Stimulated activated CD4-positive, alpha-beta T cell treated with anti-CD3 and anti-CD28 coated beads, Interleukin-2, amount 100 ng/mL, for 24 hours (primary cell): ENCODE measurements at regions not wholly inside any gene's neighbourhood (a gene's known extent, or its start where the extent isn't known, plus 50 kb on each side); places are given as distances from the start of the nearest gene placed in this dataset.
"Not testable (repeated sequence)": the region's sequence is repeated elsewhere in the genome, so short reads cannot be mapped to it uniquely, and the experiment has no call there.

ENCODE experiments used
- DNase-seq, 2 donors: peaks; one replicate each; pipeline ENCODE4 v3.0.0-alpha.2; 2020

DNA sequence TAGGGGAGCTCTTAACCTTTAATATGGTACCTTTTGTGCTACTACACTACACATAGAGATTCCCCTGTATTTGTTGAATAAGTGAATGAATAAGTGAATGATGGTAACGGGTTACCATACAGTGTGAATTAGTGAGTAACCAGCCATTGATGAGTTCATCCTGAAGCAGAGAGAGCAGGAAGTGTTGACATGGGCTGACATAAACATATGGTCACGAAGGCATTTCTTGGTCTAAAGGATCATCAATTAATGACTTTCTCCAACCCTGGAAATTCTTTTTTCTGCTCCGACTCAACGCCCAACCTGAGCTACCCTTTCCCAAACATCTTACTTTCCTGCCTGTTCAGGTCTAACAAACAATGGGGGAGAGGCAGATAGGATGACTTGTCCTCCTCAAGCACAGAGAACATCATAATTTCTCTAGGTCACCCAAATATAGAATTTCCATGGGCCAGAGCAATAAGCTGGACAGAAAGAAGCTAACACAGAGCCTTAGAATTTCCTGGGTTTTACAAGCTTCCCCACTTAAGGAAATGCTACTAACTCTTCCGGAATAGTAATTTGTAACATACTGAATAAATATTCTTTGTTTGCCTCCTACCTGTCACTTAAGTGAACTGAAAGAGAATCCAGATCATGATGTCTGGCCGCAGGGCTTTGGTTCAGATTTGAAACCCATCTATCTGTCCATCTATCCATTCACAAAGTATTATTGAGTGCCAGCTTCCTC lies 114.7 kb upstream of the NGF start:
- no peak for DNase-seq

DNA sequence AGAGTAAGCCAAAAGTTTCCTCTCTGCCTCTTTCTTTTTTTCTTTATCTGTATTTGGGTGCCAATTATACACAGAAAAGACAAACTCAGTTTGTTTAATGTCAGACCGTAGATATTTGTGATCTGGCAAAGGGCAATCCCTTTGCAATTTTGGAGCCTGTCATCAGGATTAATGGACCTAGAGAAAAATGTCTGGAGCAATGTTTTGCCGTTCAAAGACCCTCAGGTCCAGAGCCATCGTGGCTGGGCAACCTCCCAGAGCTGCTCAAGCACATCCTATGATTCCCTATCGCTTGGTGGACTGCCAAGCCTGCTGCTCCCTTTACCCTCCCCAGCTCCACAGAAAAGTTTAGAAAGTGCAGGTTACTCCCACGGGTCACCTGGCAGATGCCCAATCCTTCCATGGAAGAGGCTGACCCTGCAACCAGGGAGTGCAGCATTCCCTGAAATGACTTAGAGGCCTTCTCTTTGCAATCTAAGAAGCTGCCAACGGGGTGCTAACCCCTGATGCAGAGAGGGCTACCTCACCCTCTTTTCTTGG lies 112.5 kb upstream of the NGF start:
- no peak for DNase-seq

DNA sequence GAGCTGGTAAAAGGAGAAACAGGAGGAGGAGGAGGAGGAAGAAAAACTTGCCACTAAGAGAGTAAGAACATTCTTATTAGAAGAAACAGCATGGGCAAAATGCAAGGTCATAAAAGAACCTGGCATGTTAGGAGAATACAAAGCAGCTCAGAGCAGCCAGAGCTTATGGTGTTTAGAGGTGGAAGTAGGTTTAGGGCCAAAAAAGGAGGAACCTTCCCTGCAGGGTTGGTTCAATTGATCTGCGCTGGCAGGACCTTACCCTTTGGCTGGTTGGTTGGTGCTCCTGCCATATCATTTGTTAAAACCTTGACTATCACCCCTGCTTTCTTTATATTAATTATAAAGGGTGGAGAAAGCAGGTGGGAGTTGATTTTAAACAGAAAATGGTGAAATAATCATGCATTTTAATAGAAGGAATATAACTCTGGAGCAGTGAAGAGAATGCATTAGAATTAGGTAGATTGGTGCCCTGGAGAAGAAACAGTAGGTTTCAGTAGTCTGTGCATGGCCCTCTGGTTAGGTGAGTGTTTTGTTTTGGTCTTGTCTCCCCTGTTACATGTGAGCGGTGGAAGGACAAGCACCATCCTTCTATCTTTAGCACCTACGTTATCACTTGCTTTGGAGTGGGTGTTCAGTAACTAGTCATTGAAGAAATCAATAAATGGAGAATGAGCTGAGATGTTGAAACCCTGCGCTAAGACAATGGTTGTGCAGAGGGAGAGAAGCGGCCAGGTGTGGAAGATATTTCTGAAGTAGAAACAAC lies 110.4 kb upstream of the NGF start:
- no peak for DNase-seq

DNA sequence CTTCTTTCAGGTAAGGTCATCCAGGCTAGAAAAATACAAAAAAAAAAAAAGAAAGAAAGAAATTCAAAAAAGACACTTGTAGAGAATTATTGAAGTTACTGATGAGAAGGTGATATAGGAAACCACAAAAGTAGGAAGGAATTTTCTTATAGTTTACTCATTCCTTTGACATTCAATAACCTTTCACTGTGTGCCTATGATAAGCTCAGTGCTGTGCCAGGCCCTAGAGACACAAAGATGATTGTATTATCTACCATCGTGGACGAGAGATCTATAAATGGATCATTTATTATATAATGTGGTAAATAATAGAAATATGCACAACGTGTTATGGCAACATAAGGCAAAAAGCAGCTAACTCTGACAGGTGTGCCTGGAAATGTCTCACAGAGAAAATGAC lies 109.6 kb upstream of the NGF start:
- no peak for DNase-seq

DNA sequence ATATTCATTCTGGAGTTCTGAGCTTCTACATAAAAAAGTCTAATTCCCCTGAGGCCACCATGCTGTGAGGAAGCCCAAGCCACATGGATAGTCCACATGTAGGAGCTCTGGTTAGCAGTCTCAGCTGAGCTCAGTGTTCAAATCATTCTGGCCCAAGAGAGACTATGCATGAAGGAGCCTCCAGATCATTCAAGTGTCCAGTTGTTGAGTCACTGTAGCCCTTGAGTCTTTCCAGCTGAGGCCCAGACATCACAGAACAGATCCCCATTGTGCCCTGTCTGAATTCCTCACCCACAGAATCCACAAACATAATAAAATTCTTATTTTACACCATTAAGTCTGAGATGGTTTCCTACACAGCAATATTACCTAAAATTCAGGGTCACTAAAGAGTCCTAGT lies 107.0 kb upstream of the NGF start:
- DNase-seq, result no peak

DNA sequence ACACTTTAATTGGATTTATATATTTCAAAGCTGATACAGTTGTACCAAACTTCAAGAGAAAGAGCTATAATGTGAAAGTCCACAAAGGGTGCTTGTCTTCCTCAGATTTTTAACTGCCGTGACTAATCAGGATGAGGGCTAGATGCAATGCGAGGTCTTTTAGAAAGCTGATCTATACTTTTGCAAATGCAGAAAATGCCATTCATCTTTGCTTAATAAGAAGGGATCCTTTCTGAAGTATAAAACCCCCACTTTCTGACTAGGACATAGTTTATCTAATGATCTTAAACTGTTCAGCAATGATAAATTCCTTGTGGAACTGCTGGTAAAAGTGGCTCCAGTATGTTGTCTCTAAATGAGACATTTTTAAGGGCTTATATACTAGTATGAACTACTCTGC lies 102.7 kb upstream of the NGF start:
- DNase-seq, result no peak

- not testable (repeated sequence) for DNase-seq
Measured at GRCh38 chr1:115439520-115439919, 101.5 kb upstream of the NGF start.

GRCh38 chr1:115437196-115437595 lies 99.1 kb upstream of the NGF start:
- DNase-seq, result no peak

- no peak for DNase-seq
Measured at GRCh38 chr1:115436596-115436995, 98.5 kb upstream of the NGF start.

DNA sequence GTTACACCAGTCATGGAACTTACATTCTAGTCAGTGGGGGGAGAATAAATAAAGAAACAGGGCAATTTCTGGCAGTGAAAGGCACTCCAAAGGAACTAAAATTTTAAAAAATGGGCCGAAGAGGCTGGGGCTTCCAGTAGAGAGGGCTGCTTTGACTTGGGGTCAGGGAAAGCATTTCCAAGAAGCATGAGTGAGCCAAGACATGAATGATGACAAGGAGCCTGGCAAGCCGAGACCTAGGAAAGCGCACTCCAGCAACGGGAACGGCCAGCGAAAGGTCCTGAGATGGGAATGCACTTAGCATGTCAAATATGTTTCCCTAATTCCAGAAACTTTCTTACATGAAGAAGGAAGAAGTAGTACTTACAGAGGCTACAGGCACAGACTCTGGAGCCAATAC lies 95.4 kb upstream of the NGF start:
- no peak for DNase-seq

DNA sequence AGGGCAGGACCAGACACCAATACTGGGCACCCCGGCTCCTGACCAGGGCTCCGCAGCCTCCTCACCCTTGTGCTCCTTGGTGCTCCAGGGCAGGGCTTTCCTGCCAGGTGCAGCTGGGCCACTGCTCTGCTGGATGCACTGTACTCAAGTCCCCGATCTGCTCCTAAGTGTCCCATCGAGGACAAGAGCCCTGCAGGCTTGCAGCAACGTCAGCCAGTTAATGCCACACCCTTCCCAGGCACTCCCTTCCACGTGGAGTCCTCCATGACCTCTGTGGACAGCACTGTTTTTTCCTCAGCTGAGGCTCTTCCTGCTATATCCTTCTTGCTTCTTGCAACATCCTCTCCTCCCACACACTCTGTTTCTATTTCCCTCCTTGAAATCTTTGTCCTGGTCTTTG lies 94.0 kb upstream of the NGF start:
- no peak for DNase-seq

GRCh38 chr1:115430441-115431158 lies 92.6 kb upstream of the NGF start:
- DNase-seq, result no peak

DNA sequence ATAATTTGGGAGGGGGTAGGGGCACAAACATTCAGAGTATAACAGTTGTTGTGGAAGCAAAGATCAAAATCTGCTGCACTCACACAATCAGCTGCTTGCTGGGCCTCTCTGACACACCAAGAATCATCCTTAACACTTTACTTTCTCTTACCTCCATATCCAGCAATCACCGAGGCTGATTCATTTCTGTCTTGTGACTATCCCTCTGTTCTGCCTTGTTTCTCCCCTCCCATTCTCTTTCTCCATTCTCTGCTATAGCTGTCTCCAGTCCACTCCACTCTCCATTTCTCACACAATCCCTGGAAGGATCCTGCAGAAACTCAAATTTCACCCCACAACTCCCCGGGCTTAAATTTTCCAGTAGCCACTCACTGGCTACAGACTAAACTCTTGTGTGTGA lies 91.8 kb upstream of the NGF start:
- DNase-seq, result no peak

GRCh38 chr1:115429241-115429640 lies 91.2 kb upstream of the NGF start:
- no peak for DNase-seq

GRCh38 chr1:115428676-115429075 lies 90.6 kb upstream of the NGF start:
- no peak for DNase-seq

DNA sequence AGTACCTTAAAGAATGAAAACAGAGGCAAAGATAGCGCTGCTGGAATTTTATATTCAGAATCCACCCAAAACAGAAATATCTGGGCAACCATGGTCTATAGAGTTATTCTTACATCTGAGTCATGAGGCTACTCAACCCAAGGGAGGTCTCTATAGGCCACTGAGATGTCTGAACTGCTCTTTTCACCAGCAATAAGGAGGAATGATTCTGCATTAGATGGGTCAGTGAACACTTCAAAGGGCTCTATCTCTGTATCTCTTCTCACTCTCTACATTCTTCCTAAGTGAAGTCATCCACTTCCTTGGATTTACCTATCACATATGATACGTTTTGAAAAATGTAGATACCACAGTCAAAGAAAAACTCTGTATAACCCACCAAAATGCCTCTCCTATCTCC lies 90.2 kb upstream of the NGF start:
- no peak for DNase-seq

DNA sequence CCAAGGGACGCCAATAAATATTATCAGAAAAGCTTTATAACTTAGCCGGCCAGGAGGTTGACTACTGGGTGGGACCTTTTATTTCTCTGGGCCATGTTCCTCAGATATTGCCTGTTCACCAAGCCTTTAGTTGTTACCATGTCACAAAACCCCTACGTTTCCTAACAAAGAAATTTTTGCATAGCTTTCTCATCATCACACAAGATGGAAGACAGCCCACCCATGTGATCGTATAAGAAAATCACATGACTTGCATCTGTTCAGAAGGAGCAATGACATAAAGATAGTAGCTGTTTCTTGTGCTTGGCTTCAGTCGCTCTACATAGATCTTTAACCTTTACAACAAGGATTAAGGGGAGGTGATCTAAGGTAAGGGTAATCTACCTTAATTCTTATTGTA lies 88.9 kb upstream of the NGF start:
- no peak for DNase-seq

DNA sequence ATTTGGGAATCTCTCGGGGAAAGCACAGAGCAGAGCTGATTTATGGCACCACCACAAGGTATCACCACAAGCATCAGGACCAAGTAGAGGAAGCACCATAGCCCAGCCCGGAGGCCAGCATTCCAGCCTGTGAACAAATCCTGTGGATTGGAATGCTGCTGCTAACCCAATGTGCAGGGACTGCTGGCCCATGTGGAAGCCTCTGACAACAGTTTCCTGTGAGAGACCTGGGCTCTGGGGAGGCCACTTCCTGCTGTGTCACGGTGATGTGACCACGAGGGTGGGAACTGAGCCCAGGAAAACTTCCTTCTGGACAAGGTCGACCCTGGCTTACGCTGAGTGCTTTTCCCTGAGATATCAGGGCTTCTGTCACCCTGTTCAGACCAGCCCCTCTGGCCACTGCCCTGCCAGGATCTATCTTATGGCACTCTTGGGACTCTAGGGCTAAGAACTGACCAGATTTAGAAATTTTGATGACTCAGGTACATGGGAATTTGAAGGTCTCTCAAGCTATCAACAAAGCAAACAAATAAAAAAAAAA lies 88.3 kb upstream of the NGF start:
- no peak for DNase-seq

DNA sequence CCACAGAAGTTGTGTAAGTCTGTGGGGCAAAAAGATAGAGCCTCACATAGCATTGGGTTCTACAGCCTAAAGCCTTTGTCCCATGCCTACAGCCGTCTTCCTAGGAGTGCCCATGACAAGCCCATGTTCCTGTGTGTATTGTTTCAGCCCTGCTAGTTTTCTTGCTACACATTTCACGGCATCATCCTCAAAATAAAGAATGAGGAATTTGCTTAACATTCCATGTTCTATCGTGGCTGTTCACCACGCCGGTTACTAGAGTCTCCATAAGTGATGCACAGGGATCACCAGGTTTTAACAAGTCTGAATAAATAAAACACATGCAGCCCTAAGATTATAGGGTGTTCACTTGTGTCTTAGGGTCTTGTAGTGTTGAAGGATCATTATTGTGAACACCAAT lies 87.4 kb upstream of the NGF start:
- no peak for DNase-seq

GRCh38 chr1:115423776-115424175 lies 85.7 kb upstream of the NGF start:
- no peak for DNase-seq

DNA sequence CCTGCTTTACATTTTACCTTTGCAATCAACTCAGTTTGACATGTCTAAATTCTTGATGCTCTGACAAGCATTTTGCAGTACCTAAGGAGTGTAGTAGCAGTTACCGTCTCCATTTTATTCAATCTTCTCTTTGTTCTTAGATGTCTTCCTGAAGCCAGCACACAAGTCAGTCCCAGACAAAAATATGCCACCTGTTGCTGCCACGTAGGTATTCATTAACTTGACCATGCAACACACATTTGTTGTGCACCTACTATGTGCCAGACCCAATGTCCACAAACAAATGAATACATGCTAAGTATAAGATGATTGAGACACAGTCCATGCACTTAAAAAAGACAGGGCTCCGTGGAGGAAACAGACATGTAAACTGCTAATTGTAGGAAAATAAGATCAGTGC lies 81.5 kb upstream of the NGF start:
- no peak for DNase-seq

DNA sequence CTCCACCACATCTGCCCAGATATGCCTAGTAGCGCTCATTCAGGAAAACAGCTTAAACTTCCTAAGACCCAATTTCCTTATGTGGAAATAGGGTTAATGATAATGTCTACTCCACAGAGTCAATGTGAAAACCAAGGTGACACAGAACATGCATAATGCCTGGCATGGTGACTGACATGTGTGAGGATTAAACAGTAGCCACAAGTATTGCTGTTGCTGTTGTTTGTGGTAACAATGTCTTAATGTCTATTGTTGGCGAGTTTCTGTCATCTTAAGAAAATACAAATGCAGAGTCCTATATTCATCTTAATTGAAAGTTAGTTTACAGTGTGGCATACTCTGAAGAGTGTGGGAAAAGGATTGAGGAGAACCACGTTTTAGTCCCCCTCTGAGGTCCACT lies 75.6 kb upstream of the NGF start:
- no peak for DNase-seq

- no peak for DNase-seq
Measured at GRCh38 chr1:115413208-115413607, 75.2 kb upstream of the NGF start.

GRCh38 chr1:115412733-115413132 lies 74.7 kb upstream of the NGF start:
- no peak for DNase-seq
